Heart left ventricle (tissue), 16 donors: ENCODE measurements at regions not wholly inside any gene's neighbourhood (a gene's known extent, or its start where the extent isn't known, plus 50 kb on each side); places are given as distances from the start of the nearest gene placed in this dataset.

Experiments used
- ATAC-seq, 4 donors: fragments of 200-7000 bp; cut with Tn5 transposase; one replicate each; pipeline ENCODE4 v1.9.1; 2020 to 2022; ENCODE audit warnings: moderate library complexity in 4 of 4, mild to moderate bottlenecking in 3 of 4, moderate number of reproducible peaks in 1 of 4
- DNase-seq, 5 donors: peaks; one replicate each; pipeline ENCODE4 v3.0.0-alpha.2; 2020
- H3K27ac ChIP-seq, 12 donors: fragments of 200-600 bp; sonication (generic) in 4 of 12; one replicate each; pipeline versions ENCODE4 v1.5.0 to v1.8.0; 2016 to 2022; ENCODE audit warnings: mild to moderate bottlenecking in 2 of 12
- H3K27me3 ChIP-seq, 9 donors: fragments of 200-600 bp; sonication (generic) in 2 of 9; one replicate each; pipeline versions ENCODE4 v1.5.1 to v1.8.0; 2016 to 2022; ENCODE audit warnings: mild to moderate bottlenecking in 3 of 9
- H3K36me3 ChIP-seq, 9 donors: fragments of 200-600 bp; sonication (generic) in 2 of 9; one replicate each; pipeline versions ENCODE4 v1.5.0 to v1.8.0; 2018 to 2022; ENCODE audit warnings: mild to moderate bottlenecking in 2 of 9
- H3K4me1 ChIP-seq, 12 donors: fragments of 200-600 bp; sonication (generic) in 4 of 12; one replicate each; pipeline versions ENCODE4 v1.5.0 to v1.8.0; 2016 to 2022; ENCODE audit warnings: mild to moderate bottlenecking in 3 of 12
- H3K4me3 ChIP-seq, 12 donors: fragments of 200-600 bp; sonication (generic) in 4 of 12; one replicate each; pipeline versions ENCODE4 v1.5.0 to v1.8.0; 2017 to 2022; ENCODE audit warnings: mild to moderate bottlenecking in 9 of 12, moderate library complexity in 4 of 12
- H3K9me3 ChIP-seq, 12 donors: fragments of 200-600 bp; sonication (generic) in 4 of 12; one replicate each; pipeline versions ENCODE4 v1.5.0 to v1.8.0; 2016 to 2022; ENCODE audit warnings: mild to moderate bottlenecking in 1 of 12
- POLR2A ChIP-seq, 2 donors: fragments of 450-650 bp; IDR thresholded peaks; one replicate each; pipeline ENCODE4 v1.6.1; 2017; ENCODE audit warnings: antibody characterized with exemption in 2 of 2, mild to moderate bottlenecking in 2 of 2, moderate library complexity in 2 of 2
- WGBS, 4 donors: extraction: QIAGEN DNeasy Blood & Tissue Kit in 2 of 4; methylation state at CpG; one replicate each; pipeline versions ENCODE4 v1.1.5 to v1.1.7; 2013 to 2018; 5-methylcytosine and 5-hydroxymethylcytosine counted together
- intact Hi-C, 10 donors: fragments of 100-400 bp; cut with DNase I; formaldehyde crosslinking; loops; one replicate each; pipeline versions ENCODE4 v1.11.1 to v1.14.2; 2022
- TF ChIP-seq, protein P1 (sequence below), 12 donors: fragments of 200-600 bp; sonication (generic) in 4 of 12; IDR thresholded peaks; one replicate each; pipeline versions ENCODE4 v1.5.0 to v1.8.0; 2018 to 2022; ENCODE audit warnings: antibody characterized with exemption in 12 of 12, mild to moderate bottlenecking in 5 of 12
- donor health status: ischemic (EF 13 %, LVEDD 7.1; RV severe dilation, severe dysfunction).
- donor health status: healthy with polysubstance abuse.
- donor health status: DM: no; HTN: yes; CAD: no.
- donor health status: DM: no; HTN: no; CAD: no.
- donor health status: ischemic (EF 25% LVEDD 6.9; RV normal size, moderate dysfunction).
- donor health status: ischemic (EF 25% LVEDD 5.7; RV mildly dilated, moderate dysfunction).
- donor health status: healthy.
- donor health status: DM: yes; HTN: yes; CAD: no.
- donor health status: ischemic (EF 35%, LVEDD 5.7; RV mildly dilated, moderate dysfunction).
- donor health status: nonischemic (EF 11% LVEDD 7.7; RV severe dilation, severe dysfunction).
- donor health status: DM: yes; HTN: yes; CAD: no.
- donor health status: PGD.
- donor health status: ischemic (EF 29% LVEDD 5.4; RV normal size, mild dysfunction).
- donor health status: nonischemic (EF 23%, LVEDD 6.1; RV moderate dilation, normal function).

DNA sequence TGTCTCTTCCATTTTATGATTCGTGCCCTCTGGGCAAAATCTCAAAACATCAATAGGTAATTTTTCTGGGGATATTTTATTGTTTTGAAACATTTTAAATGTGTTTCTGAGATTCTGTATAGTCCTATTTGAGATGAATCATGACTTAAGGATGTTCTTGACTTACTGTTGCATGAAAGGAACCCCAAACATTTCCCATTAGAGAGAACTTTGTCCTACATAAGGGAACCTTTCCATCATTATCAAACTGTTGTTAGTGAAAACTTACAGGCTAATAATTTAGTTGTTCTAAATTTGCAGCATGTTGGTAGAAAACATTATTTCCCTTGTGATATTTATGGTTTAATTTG lies 523.3 kb downstream of the PPARGC1A start:
- intact Hi-C loops: loop anchor here in 5 of 10 donors (5.0 to 10.0 kb wide), 8 partner anchors 246 to 1051 kb away; no protein-coding TSS in a partner anchor
- no peaks in the 10 kb centered on the region for H3K9me3 ChIP-seq
- no peak overlapping the region for H3K27ac ChIP-seq
- H3K36me3 ChIP-seq: no peaks in the 10 kb centered on the region
- H3K27me3 ChIP-seq: no peaks in the 10 kb centered on the region
- peaks cover 0 to 17% (median 0%) of the 10 kb centered on the region in 12 donors for H3K4me1 ChIP-seq
- WGBS, 4 donors: 79 to 86% (median 83%) methylated on average over 1 of the region's 1 CpG
- DNase-seq (no peak), ATAC-seq (no peak)
- no peak for TF ChIP-seq POLR2A (IDR thresholded peaks at IDR 0.05)
- TF ChIP-seq, protein P1, sequence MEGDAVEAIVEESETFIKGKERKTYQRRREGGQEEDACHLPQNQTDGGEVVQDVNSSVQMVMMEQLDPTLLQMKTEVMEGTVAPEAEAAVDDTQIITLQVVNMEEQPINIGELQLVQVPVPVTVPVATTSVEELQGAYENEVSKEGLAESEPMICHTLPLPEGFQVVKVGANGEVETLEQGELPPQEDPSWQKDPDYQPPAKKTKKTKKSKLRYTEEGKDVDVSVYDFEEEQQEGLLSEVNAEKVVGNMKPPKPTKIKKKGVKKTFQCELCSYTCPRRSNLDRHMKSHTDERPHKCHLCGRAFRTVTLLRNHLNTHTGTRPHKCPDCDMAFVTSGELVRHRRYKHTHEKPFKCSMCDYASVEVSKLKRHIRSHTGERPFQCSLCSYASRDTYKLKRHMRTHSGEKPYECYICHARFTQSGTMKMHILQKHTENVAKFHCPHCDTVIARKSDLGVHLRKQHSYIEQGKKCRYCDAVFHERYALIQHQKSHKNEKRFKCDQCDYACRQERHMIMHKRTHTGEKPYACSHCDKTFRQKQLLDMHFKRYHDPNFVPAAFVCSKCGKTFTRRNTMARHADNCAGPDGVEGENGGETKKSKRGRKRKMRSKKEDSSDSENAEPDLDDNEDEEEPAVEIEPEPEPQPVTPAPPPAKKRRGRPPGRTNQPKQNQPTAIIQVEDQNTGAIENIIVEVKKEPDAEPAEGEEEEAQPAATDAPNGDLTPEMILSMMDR (IDR thresholded peaks at IDR 0.05): no peak
- H3K4me3 ChIP-seq: no peak overlapping the region

DNA sequence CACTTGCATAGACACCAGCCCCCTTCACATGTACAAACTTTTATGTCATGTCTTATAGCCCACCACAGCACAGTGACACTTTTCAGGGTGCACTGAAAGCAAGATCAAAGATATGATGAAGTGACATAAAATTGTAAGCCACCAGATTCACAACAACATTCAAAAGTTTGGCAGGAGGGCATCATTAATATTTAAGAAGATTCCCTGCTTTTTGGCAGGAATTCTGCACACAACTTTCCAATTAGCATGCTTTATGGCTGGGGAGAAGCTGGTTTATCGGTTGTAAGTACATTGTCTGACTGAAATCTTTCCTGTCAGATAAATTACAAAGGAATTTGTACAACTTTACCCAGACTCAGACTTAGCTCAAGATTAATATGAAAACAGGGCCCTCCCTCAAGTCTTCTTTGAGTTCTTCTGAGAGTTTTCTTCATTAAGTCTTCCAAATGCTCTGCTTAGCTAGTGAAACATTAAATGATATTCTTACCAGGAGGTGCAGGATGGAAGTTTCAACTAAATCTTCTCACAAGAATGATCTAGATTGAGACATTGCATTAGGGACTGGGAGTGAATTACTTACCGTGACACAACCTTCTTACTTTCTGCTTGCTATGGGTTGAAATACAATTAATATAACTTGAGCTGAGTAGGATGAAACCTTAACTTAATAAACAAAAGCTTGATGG lies 523.8 kb downstream of the PPARGC1A start:
- intact Hi-C loops: loop anchor here in 5 of 10 donors (5.0 to 10.0 kb wide), 8 partner anchors 246 to 1051 kb away; no protein-coding TSS in a partner anchor

DNA sequence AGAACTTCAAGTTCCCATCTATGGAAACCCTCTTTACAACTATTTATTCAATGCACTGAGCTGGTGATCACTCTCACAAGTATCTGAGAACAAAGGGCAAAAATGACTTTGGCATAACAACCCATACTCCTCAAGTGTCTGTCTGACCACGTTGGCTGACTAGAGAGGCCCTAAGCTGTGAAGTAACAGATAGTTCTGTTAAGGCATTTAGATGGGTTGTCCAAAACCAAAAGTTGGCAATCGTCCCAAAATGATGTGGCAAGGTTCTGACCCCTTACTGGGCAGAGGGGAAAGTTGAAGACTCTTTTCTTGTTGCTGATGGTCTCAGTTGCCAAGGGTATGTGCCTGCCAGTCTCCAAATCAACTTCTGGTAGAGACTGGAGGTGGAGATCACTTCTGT lies 524.8 kb downstream of the PPARGC1A start:
- H3K36me3 ChIP-seq: no peaks in the 10 kb centered on the region
- peak in 1 of 5 donors; percentile 23 for DNase-seq
- H3K27me3 ChIP-seq: no peaks in the 10 kb centered on the region
- H3K4me1 ChIP-seq: peaks cover 0 to 13% (median 0%) of the 10 kb centered on the region in 12 donors
- no peak overlapping the region for H3K27ac ChIP-seq
- H3K4me3 ChIP-seq: no peak overlapping the region
- intact Hi-C loops: loop anchor here in 5 of 10 donors (5.0 to 10.0 kb wide), 8 partner anchors 247 to 1052 kb away; no protein-coding TSS in a partner anchor
- no peak for ATAC-seq
- WGBS, 4 donors: 33 to 43% (median 41%) methylated on average over 2 of the region's 2 CpGs
- TF ChIP-seq, protein P1 (IDR thresholded peaks at IDR 0.05): no peak
- TF ChIP-seq POLR2A (IDR thresholded peaks at IDR 0.05): no peak
- no peaks in the 10 kb centered on the region for H3K9me3 ChIP-seq

More for the DNA sequence above, 523.8 kb downstream of the PPARGC1A start:
- no peaks in the 10 kb centered on the region for H3K27me3 ChIP-seq
- no peaks in the 10 kb centered on the region for H3K36me3 ChIP-seq
- TF ChIP-seq POLR2A (IDR thresholded peaks at IDR 0.05): no peak
- TF ChIP-seq, protein P1 (IDR thresholded peaks at IDR 0.05): no peak
- H3K4me1 ChIP-seq: peaks cover 0 to 17% (median 0%) of the 10 kb centered on the region in 12 donors
- WGBS, 4 donors: 70 to 76% (median 73%) methylated on average over 2 of the region's 2 CpGs
- DNase-seq (no peak), ATAC-seq (no peak)
- H3K4me3 ChIP-seq: no peak overlapping the region
- no peak overlapping the region for H3K27ac ChIP-seq
- no peaks in the 10 kb centered on the region for H3K9me3 ChIP-seq

DNA sequence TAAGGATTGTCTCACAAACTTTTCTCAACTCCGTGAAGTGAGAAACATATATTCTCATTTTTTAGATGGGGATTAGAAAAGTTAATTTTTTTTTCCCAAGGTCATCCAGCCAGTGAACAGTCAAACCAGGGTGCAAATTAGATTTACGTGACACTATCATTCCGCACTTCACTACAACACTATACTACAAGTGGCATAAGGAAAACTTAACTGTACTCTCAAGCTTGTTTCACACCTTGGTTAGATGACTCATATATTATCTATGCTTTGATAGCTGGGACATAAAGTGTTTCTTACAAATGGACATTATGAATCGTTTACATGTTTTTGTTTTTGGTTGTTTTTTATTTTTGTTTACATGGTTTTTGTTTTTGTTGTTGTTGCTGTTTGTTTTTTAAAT lies 525.7 kb downstream of the PPARGC1A start:
- Histone ChIP-seq H3K27ac (no peak overlapping the region), H3K27me3 (no peaks in the 10 kb centered on the region), H3K9me3 (no peaks in the 10 kb centered on the region), H3K36me3 (no peaks in the 10 kb centered on the region), H3K4me3 (no peak overlapping the region), H3K4me1 (peaks cover 0 to 4% (median 0%) of the 10 kb centered on the region in 12 donors)
- WGBS, 4 donors: 69 to 83% (median 81%) methylated on average over 4 of the region's 4 CpGs
- DNase-seq: no peak
- intact Hi-C loops: loop anchor here in 3 of 10 donors (10.0 kb wide), 3 partner anchors 251 to 1051 kb away; no protein-coding TSS in a partner anchor
- ATAC-seq: no peak
- no peak for TF ChIP-seq POLR2A (IDR thresholded peaks at IDR 0.05)
- TF ChIP-seq, protein P1 (IDR thresholded peaks at IDR 0.05): no peak
